ENCODE measurements at regions not wholly inside any gene's neighbourhood (a gene's known extent, or its start where the extent isn't known, plus 50 kb on each side); places are given as distances from the start of the nearest gene placed in this dataset.

GRCh38 chr6:1496092-1496491 is 106.7 kb downstream of the FOXF2 start:
- no peaks in the 10 kb centered on the region for H3K4me1 Mint-ChIP-seq (ENCODE audit: low read depth)
- H3K27me3 Mint-ChIP-seq: peaks cover 14% of the 10 kb centered on the region
- H3K27ac Mint-ChIP-seq: no peak overlapping the region
- DNase-seq: no peak
- H3K4me3 Mint-ChIP-seq: no peak overlapping the region
- H3K36me3 Mint-ChIP-seq (ENCODE audit: low read depth): no peaks in the 10 kb centered on the region
- peaks cover 2% of the 10 kb centered on the region for H3K9me3 Mint-ChIP-seq

DNA sequence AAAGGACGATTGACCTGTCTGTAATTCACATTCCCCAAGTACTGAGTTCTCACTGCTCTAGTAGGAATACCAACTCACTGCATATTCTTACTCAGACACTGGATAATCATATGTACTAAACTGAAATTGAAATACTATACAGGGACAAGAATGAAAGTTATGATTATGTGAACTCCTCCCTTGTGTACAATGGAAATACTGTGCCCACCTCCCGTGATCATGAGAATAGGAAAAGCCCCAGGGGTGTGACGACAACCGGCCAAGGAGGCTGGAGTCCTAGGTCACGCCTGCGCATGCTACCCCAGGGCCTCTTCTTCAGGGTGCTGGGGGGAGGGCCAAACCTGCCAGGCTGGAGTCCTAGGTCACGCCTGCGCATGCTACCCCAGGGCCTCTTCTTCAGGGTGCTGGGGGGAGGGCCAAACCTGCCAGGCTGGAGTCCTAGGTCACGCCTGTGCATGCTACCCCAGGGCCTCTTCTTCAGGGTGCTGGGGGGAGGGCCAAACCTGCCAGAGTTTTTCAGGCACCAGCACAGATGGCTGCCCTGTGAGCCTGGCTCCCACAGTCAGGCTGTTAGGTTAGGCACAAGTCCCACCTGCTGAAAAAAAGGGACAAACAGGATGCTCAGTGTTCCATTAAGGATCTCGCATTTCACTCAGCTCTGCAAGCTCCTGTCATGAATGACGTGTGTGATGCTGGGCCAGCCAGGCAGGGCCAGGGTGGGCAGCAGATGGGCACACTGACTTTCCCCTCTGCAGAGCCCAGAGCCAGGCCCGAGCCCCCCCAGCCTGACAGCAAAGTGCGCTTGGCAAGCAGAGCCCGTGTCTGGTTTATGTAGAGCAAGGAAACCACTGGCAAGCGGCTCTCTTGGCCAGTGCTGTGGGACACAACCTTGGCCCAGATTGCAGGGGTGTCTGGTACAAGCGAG is 107.7 kb downstream of the FOXF2 start:
- Mint-ChIP-seq H3K27ac (no peak overlapping the region), H3K4me3 (no peak overlapping the region), H3K36me3 (ENCODE audit: low read depth) (no peaks in the 10 kb centered on the region), H3K4me1 (ENCODE audit: low read depth) (no peaks in the 10 kb centered on the region), H3K9me3 (peaks cover 2% of the 10 kb centered on the region), H3K27me3 (peaks cover 21% of the 10 kb centered on the region)
- DNase-seq: no peak

- Mint-ChIP-seq H3K9me3 (peaks cover 2% of the 10 kb centered on the region), H3K4me1 (ENCODE audit: low read depth) (no peaks in the 10 kb centered on the region), H3K27ac (no peak overlapping the region), H3K4me3 (no peak overlapping the region), H3K36me3 (ENCODE audit: low read depth) (no peaks in the 10 kb centered on the region), H3K27me3 (peaks cover 25% of the 10 kb centered on the region)
- DNase-seq: no peak
Observed at GRCh38 chr6:1497761-1498105, 108.4 kb downstream of the FOXF2 start.

DNA sequence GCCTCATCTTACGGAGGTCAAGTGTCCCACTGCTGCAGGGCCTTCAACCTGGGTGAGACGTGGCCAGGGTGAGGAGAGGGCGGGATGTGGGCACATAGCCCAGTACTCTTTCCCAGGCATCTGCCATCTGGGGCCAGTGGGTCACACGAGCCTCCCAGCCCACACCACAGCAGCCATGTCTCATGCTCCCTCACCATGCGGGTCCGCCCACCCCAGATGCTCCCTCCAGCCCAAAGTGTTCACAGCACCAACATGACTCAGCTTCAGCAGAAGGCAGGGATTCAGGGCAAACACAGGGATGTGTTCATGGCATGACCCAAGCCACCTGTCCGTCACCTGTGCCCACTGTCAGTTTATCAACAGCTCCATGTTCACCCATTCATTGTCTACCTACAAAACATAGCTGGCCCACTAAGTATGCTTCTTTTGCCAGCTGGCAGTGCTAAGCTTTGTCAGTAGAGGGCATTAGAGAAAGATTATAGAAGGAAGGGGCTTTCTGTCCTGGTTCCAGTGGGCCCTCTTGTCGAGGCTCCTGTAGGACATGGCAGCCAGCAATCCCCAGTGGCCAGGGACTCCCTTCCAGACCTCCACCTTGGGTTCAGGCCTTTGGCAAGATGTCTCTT is 109.2 kb downstream of the FOXF2 start:
- Mint-ChIP-seq H3K27me3 (peaks cover 25% of the 10 kb centered on the region), H3K4me3 (no peak overlapping the region), H3K36me3 (ENCODE audit: low read depth) (no peaks in the 10 kb centered on the region), H3K4me1 (ENCODE audit: low read depth) (no peaks in the 10 kb centered on the region), H3K9me3 (peaks cover 2% of the 10 kb centered on the region), H3K27ac (no peak overlapping the region)
- no peak for DNase-seq

DNA sequence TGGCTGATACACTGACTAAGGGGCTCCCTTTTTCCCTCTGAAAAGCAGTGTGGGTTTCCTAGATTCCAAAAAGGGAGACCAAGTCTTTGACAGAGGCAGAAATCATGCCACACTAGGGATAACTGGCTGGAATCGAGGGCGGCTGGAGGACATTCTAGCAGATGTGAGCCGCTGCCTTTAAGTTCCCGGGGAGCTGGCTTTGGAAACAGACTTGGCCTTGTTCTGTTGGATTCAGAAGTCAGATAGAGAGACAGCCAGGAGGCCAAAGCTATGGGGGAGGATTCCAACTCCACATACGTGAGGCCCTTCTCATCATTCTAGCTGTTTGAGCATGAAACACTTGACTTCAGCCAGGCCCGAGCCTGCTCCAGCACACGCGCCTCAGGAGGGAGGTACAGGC is 109.9 kb upstream of the FOXC1 start:
- no peak for DNase-seq
- Mint-ChIP-seq H3K27ac (no peak overlapping the region), H3K36me3 (ENCODE audit: low read depth) (no peaks in the 10 kb centered on the region), H3K9me3 (peaks cover 2% of the 10 kb centered on the region), H3K27me3 (peaks cover 24% of the 10 kb centered on the region), H3K4me1 (ENCODE audit: low read depth) (no peaks in the 10 kb centered on the region), H3K4me3 (no peak overlapping the region)

DNA sequence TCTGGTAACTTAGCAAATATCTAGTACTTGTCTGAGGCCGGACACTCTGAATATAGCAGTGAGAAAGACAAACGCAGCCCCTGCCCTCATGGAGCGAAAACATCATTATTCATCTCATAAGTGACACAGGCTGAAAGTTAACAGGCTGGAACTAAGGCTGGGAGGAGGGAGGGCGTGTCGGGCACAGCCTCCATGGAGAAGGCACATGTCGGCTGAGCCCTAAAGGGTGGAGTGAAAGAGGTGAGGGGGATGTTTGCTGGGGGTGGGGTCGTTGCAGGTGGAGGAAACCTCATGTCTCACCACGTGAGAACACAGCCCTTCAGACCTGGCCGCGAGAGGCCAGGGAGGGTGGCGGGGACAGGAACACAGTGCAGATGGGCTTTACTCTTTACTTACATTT is 108.8 kb upstream of the FOXC1 start:
- Mint-ChIP-seq H3K9me3 (peaks cover 2% of the 10 kb centered on the region), H3K27ac (no peak overlapping the region)

DNA sequence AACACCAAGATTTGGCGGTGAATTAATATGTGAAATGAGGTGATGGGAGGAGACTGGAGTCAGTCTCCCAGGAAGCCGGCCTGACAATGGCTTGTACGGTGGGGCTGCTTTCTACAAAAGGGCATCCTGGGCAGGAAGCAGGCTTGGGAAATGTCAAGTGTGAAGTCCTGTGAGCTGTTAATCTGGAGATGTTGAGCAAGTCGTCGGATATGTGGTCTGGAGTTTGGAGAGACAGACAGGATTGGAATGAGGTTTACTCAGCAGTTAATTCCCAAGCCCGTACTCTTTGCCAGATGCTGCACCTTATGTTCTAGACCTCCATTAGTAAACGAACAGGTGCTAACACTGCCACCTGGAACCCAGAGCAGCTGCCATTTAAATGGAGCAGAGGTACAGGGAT is 107.7 kb upstream of the FOXC1 start:
- no peak overlapping the region for H3K4me3 Mint-ChIP-seq
- DNase-seq: no peak
- H3K4me1 Mint-ChIP-seq (ENCODE audit: low read depth): no peaks in the 10 kb centered on the region
- no peaks in the 10 kb centered on the region for H3K9me3 Mint-ChIP-seq
- no peaks in the 10 kb centered on the region for H3K36me3 Mint-ChIP-seq (ENCODE audit: low read depth)
- H3K27ac Mint-ChIP-seq: no peak overlapping the region
- peaks cover 15% of the 10 kb centered on the region for H3K27me3 Mint-ChIP-seq

More for the DNA sequence above, 108.8 kb upstream of the FOXC1 start:
- no peak for DNase-seq
- H3K36me3 Mint-ChIP-seq (ENCODE audit: low read depth): no peaks in the 10 kb centered on the region
- peaks cover 15% of the 10 kb centered on the region for H3K27me3 Mint-ChIP-seq
- H3K4me1 Mint-ChIP-seq (ENCODE audit: low read depth): no peaks in the 10 kb centered on the region
- H3K4me3 Mint-ChIP-seq: no peak overlapping the region

GRCh38 chr6:1503811-1504210 is 105.9 kb upstream of the FOXC1 start:
- H3K27ac Mint-ChIP-seq: no peak overlapping the region
- peaks cover 19% of the 10 kb centered on the region for H3K27me3 Mint-ChIP-seq
- no peak for DNase-seq
- no peak overlapping the region for H3K4me3 Mint-ChIP-seq
- no peaks in the 10 kb centered on the region for H3K36me3 Mint-ChIP-seq (ENCODE audit: low read depth)
- H3K9me3 Mint-ChIP-seq: no peaks in the 10 kb centered on the region
- H3K4me1 Mint-ChIP-seq (ENCODE audit: low read depth): no peaks in the 10 kb centered on the region

GRCh38 chr6:1504465-1504864 is 105.2 kb upstream of the FOXC1 start:
- no peak for DNase-seq
- Mint-ChIP-seq H3K27ac (no peak overlapping the region), H3K4me1 (ENCODE audit: low read depth) (no peaks in the 10 kb centered on the region), H3K27me3 (peaks cover 19% of the 10 kb centered on the region), H3K9me3 (no peaks in the 10 kb centered on the region), H3K4me3 (no peak overlapping the region), H3K36me3 (ENCODE audit: low read depth) (no peaks in the 10 kb centered on the region)

DNA sequence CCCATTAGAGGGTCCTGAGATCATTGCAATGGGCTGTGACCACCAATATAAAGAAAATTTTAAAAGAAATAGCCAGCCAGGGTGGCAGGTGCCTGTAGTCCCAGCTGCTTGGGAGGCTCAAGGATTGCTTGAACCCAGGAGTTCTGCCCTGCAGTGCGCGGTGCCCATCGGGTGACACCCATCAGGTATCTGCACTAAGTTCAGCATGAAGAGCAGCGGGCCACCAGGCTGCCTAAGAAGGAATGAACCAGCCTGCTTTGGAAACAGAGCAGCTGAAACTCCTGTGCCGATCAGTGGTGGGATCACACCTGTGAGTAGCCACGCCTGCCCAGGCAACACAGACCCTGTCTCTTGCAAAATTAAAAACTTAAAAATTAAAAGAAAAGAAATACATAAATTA is 102.5 kb upstream of the FOXC1 start:
- no peak for DNase-seq
- Mint-ChIP-seq H3K27ac (no peak overlapping the region), H3K4me3 (no peak overlapping the region), H3K4me1 (ENCODE audit: low read depth) (no peaks in the 10 kb centered on the region), H3K27me3 (peaks cover 18% of the 10 kb centered on the region), H3K9me3 (peaks cover 3% of the 10 kb centered on the region), H3K36me3 (ENCODE audit: low read depth) (no peaks in the 10 kb centered on the region)

DNA sequence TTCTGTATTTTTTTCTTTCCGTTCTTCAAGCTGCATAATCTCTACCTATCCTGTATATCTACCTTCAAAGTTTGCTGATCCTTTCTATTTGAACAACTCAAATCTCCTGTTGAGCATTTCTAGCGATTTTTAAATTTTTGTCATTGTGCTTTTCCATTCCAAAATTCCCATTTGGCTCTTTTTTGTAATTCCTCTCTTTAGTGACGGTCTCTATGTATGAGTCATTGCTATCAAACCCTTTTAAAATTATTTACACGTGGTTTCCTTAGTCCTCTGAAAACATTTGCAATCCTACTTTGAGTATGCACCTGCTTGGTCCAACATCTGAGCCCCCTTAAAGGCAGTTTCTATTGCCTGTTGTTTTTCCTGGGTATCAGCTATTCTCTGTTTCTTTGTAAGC is 100.5 kb upstream of the FOXC1 start:
- DNase-seq: no peak
- no peak overlapping the region for H3K4me3 Mint-ChIP-seq
- H3K27me3 Mint-ChIP-seq: peaks cover 16% of the 10 kb centered on the region
- no peak overlapping the region for H3K27ac Mint-ChIP-seq
- H3K9me3 Mint-ChIP-seq: peaks cover 3% of the 10 kb centered on the region
- H3K4me1 Mint-ChIP-seq (ENCODE audit: low read depth): no peaks in the 10 kb centered on the region
- H3K36me3 Mint-ChIP-seq (ENCODE audit: low read depth): no peaks in the 10 kb centered on the region

GRCh38 chr6:1510239-1510638 is 99.5 kb upstream of the FOXC1 start:
- Mint-ChIP-seq H3K27ac (no peak overlapping the region), H3K27me3 (peaks cover 16% of the 10 kb centered on the region), H3K9me3 (peaks cover 3% of the 10 kb centered on the region), H3K4me3 (no peak overlapping the region), H3K4me1 (ENCODE audit: low read depth) (no peaks in the 10 kb centered on the region), H3K36me3 (ENCODE audit: low read depth) (no peaks in the 10 kb centered on the region)
- no peak for DNase-seq

DNA sequence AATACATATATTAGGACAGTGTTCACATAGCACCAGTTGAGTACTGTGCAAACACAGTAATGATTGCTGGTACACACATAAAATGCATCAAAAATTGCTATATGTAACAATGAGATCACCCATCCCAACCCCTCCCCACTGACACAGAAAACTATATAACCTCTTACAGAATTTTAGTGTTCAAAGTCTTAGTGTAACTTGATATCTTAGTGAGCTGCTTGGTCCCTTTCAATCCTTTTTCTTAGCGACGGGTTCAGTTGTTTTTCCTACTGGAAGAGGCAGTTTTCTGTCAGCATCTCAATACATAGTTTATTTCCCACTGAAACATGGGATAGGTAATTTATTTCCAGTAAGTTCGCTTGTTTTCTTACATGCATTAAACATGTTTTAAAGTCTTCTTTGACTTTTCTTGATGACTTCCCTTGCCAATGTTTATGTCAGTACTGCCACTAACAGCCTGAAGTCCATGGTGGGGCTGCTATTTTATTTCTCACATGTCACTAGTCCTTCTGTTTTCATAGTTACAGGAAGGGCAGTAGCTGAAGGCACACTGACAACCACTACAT is 96.4 kb upstream of the FOXC1 start:
- DNase-seq: no peak
- Mint-ChIP-seq H3K27ac (no peak overlapping the region), H3K4me3 (no peak overlapping the region), H3K36me3 (ENCODE audit: low read depth) (no peaks in the 10 kb centered on the region), H3K27me3 (peaks cover 33% of the 10 kb centered on the region), H3K9me3 (peaks cover 3% of the 10 kb centered on the region), H3K4me1 (ENCODE audit: low read depth) (no peaks in the 10 kb centered on the region)

DNA sequence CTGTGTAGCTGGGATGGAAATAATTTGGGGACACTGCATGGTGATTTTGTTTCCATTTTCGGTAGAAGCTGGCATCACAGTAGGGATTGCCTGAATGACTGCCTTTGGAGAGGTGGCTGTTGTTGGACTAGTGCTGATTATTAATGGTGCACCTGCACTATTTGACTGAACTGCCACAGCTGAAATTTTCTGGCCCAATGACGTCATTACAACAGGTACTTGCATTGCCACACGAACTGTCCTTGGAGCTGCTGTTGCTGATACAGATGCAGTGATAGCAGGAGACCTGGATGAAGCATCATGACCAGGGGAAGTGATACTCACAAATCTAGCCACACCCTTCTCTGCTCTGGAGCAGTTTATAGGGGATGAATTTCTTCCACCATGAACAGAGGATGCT is 95.6 kb upstream of the FOXC1 start:
- H3K9me3 Mint-ChIP-seq: peaks cover 3% of the 10 kb centered on the region
- H3K36me3 Mint-ChIP-seq (ENCODE audit: low read depth): no peaks in the 10 kb centered on the region
- peaks cover 28% of the 10 kb centered on the region for H3K27me3 Mint-ChIP-seq

GRCh38 chr6:1515280-1515679 is 94.4 kb upstream of the FOXC1 start:
- H3K9me3 Mint-ChIP-seq: no peaks in the 10 kb centered on the region
- no peak for DNase-seq
- H3K27ac Mint-ChIP-seq: no peak overlapping the region
- no peak overlapping the region for H3K4me3 Mint-ChIP-seq
- H3K36me3 Mint-ChIP-seq (ENCODE audit: low read depth): no peaks in the 10 kb centered on the region
- H3K27me3 Mint-ChIP-seq: peaks cover 28% of the 10 kb centered on the region
- H3K4me1 Mint-ChIP-seq (ENCODE audit: low read depth): no peaks in the 10 kb centered on the region

More for the DNA sequence above, 95.6 kb upstream of the FOXC1 start:
- Mint-ChIP-seq H3K4me3 (no peak overlapping the region), H3K27ac (no peak overlapping the region), H3K4me1 (ENCODE audit: low read depth) (no peaks in the 10 kb centered on the region)
- no peak for DNase-seq
